ENCODE measurements at regions not wholly inside any gene's neighbourhood (a gene's known extent, or its start where the extent isn't known, plus 50 kb on each side); places are given as distances from the start of the nearest gene placed in this dataset.

DNA sequence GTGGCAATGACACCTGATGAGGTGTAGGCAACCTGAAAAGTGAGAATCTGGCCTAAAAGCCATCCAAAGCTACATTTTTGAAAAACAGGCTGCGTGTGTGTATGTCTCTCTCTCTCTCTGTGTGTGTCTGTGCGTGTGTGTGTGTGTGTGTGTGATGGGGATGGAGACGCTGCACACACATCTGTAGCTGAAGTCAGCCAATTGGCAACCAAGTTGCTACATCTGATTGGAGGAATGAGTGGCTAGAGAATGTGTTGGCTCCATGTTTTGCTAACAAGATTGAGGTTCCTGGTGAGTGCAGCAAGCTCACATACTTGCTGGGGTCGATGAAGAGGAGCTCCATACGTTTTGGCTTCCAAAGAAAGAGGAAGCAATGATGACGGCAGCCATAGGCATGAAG, 311.4 kb upstream of the NCAM1 start:
- no peaks in the 10 kb centered on the region for H3K4me1 Mint-ChIP-seq (ENCODE audit: low read depth)

DNA sequence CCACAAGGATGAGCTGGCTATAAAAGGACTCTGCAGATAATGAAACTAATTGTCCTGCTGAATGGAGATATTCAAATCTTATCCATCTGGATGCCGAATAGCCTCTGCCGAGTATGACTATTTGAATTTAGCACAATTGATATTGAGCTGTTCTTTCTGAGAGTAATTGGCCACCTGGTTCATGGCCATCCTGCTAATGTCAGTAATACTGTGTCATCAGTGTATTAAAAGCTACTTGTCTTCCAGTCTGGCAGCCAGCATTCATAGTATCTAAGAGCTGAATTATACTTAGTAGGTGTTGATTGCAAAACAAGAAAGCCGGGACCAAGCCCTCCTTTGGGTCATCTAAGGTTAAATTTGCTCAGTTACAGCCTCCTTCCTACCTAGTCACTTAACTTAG, 310.7 kb upstream of the NCAM1 start:
- no peak overlapping the region for H3K27ac Mint-ChIP-seq
- Histone ChIP-seq H3K36me3 (ENCODE audit: insufficient read depth, low read length) (no peaks in the 10 kb centered on the region), H3K4me3 (ENCODE audit: low read length) (no peak overlapping the region), H3K27me3 (ENCODE audit: control insufficient read depth in 1 of 2, insufficient read depth in 2 of 2, low read length in 2 of 2) (no peaks in the 10 kb centered on the region), H3K9me3 (ENCODE audit: control insufficient read depth in 1 of 2, insufficient read depth in 1 of 2, low read length in 2 of 2) (no peaks in the 10 kb centered on the region), H3K27ac (ENCODE audit: low read depth in 1 of 2, low read length in 2 of 2) (no peak overlapping the region), H3K4me1 (ENCODE audit: insufficient read depth, low read length) (no peaks in the 10 kb centered on the region)
- no peak for DNase-seq
- ATAC-seq (ENCODE audit: poor library complexity), result no peak
- peaks cover 18% of the 10 kb centered on the region for H3K27me3 Mint-ChIP-seq
- intact Hi-C loops (cut with DNase I, micrococcal nuclease), result no loop called here
- H3K36me3 Mint-ChIP-seq (ENCODE audit: low read depth), result no peaks in the 10 kb centered on the region
- no peak overlapping the region for H3K4me3 Mint-ChIP-seq
- ChIA-PET CTCF (no interaction called here), POLR2A (no interaction called here)
- H3K9me3 Mint-ChIP-seq, result no peaks in the 10 kb centered on the region
- H3K4me1 Mint-ChIP-seq (ENCODE audit: low read depth), result no peaks in the 10 kb centered on the region
- TF ChIP-seq, protein P1, sequence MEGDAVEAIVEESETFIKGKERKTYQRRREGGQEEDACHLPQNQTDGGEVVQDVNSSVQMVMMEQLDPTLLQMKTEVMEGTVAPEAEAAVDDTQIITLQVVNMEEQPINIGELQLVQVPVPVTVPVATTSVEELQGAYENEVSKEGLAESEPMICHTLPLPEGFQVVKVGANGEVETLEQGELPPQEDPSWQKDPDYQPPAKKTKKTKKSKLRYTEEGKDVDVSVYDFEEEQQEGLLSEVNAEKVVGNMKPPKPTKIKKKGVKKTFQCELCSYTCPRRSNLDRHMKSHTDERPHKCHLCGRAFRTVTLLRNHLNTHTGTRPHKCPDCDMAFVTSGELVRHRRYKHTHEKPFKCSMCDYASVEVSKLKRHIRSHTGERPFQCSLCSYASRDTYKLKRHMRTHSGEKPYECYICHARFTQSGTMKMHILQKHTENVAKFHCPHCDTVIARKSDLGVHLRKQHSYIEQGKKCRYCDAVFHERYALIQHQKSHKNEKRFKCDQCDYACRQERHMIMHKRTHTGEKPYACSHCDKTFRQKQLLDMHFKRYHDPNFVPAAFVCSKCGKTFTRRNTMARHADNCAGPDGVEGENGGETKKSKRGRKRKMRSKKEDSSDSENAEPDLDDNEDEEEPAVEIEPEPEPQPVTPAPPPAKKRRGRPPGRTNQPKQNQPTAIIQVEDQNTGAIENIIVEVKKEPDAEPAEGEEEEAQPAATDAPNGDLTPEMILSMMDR (IDR thresholded peaks at IDR 0.05), result no peak

More for the DNA sequence above, 311.4 kb upstream of the NCAM1 start:
- ChIA-PET CTCF (no interaction called here), POLR2A (no interaction called here)
- DNase-seq, result no peak
- TF ChIP-seq, protein P1 (IDR thresholded peaks at IDR 0.05), result no peak
- H3K27me3 Mint-ChIP-seq, result peaks cover 18% of the 10 kb centered on the region
- H3K27ac Mint-ChIP-seq, result no peak overlapping the region
- Histone ChIP-seq H3K4me1 (ENCODE audit: insufficient read depth, low read length) (no peaks in the 10 kb centered on the region), H3K27me3 (ENCODE audit: control insufficient read depth in 1 of 2, insufficient read depth in 2 of 2, low read length in 2 of 2) (no peaks in the 10 kb centered on the region), H3K36me3 (ENCODE audit: insufficient read depth, low read length) (no peaks in the 10 kb centered on the region), H3K27ac (ENCODE audit: low read depth in 1 of 2, low read length in 2 of 2) (no peak overlapping the region), H3K4me3 (ENCODE audit: low read length) (no peak overlapping the region), H3K9me3 (ENCODE audit: control insufficient read depth in 1 of 2, insufficient read depth in 1 of 2, low read length in 2 of 2) (no peaks in the 10 kb centered on the region)
- intact Hi-C loops (cut with DNase I, micrococcal nuclease), result no loop called here
- no peaks in the 10 kb centered on the region for H3K36me3 Mint-ChIP-seq (ENCODE audit: low read depth)
- no peak overlapping the region for H3K4me3 Mint-ChIP-seq
- no peaks in the 10 kb centered on the region for H3K9me3 Mint-ChIP-seq
- ATAC-seq (ENCODE audit: poor library complexity), result no peak

DNA sequence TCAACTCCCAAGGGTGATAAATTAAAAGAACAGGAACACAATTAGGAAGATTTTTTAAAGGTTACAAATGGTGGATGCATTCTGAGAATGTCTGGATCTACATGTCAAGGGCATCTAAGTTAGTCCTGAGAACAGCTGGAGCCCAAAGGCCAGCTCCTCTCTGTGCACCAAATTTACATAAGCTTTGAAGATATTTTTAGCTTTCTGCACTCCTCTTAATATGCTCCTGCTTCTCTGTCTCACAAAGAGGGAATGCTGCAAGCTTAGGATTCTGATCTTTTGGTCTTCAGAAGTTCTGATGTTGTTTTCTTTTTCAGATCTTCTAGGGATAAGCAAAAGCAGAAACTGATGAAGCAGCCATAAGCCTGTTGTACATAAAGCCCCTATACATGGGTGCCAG, 309.8 kb upstream of the NCAM1 start:
- Histone ChIP-seq H3K36me3 (ENCODE audit: insufficient read depth, low read length) (no peaks in the 10 kb centered on the region), H3K27me3 (ENCODE audit: control insufficient read depth in 1 of 2, insufficient read depth in 2 of 2, low read length in 2 of 2) (no peaks in the 10 kb centered on the region), H3K9me3 (ENCODE audit: control insufficient read depth in 1 of 2, insufficient read depth in 1 of 2, low read length in 2 of 2) (no peaks in the 10 kb centered on the region), H3K27ac (ENCODE audit: low read depth in 1 of 2, low read length in 2 of 2) (no peak overlapping the region), H3K4me1 (ENCODE audit: insufficient read depth, low read length) (no peaks in the 10 kb centered on the region), H3K4me3 (ENCODE audit: low read length) (no peak overlapping the region)
- Mint-ChIP-seq H3K4me1 (ENCODE audit: low read depth) (no peaks in the 10 kb centered on the region), H3K9me3 (no peaks in the 10 kb centered on the region), H3K4me3 (no peak overlapping the region), H3K36me3 (ENCODE audit: low read depth) (no peaks in the 10 kb centered on the region), H3K27me3 (peaks cover 12% of the 10 kb centered on the region), H3K27ac (no peak overlapping the region)
- POLR2A ChIA-PET, result no interaction called here
- TF ChIP-seq, protein P1 (IDR thresholded peaks at IDR 0.05), result no peak
- no peak for DNase-seq
- intact Hi-C loops (cut with DNase I, micrococcal nuclease), result no loop called here
- CTCF ChIA-PET, result interaction anchor here (0.6 kb wide), 1 partner anchor 644 kb away, joined by 3 read pairs; no protein-coding TSS in a partner anchor
- ATAC-seq (ENCODE audit: poor library complexity), result no peak

Data from CD4-positive, alpha-beta T cell (primary cell).